Liver (tissue), 8 donors: ENCODE measurements at regions not wholly inside any gene's neighbourhood (a gene's known extent, or its start where the extent isn't known, plus 50 kb on each side); places are given as distances from the start of the nearest gene placed in this dataset.

Experiments
- DNase-seq: peaks from one replicate; pipeline ENCODE4 v3.0.0-alpha.2; 2017; ENCODE audit warnings: low spot score
- H3K27ac ChIP-seq, 2 donors: one replicate each; pipeline ENCODE4 v1.7.0; 2013; ENCODE audit warnings: inconsistent platforms in 2 of 2, low read length in 2 of 2, control low read depth in 1 of 2, low read depth in 1 of 2, mild to moderate bottlenecking in 1 of 2
- H3K27me3 ChIP-seq, 4 donors: one replicate each; pipeline versions ENCODE4 v1.6.1 to v1.7.0; 2013; ENCODE audit warnings: low read length in 3 of 4, inconsistent platforms in 1 of 4, mild to moderate bottlenecking in 1 of 4, moderate library complexity in 1 of 4; ENCODE audit not compliant: control insufficient read depth in 4 of 4, insufficient read depth in 4 of 4
- H3K36me3 ChIP-seq, 4 donors: one replicate each; pipeline versions ENCODE4 v1.6.1 to v1.7.0; 2013; ENCODE audit warnings: low read length in 3 of 4, mild to moderate bottlenecking in 3 of 4, low read depth in 1 of 4, moderate library complexity in 1 of 4; ENCODE audit not compliant: control insufficient read depth in 4 of 4, insufficient read depth in 3 of 4
- H3K4me1 ChIP-seq, 4 donors: one replicate each; pipeline versions ENCODE4 v1.6.1 to v1.7.0; 2013; ENCODE audit warnings: low read length in 3 of 4, mild to moderate bottlenecking in 3 of 4, moderate library complexity in 1 of 4; ENCODE audit not compliant: control insufficient read depth in 4 of 4, insufficient read depth in 4 of 4
- H3K4me3 ChIP-seq, 3 donors: one replicate each; pipeline versions ENCODE4 v1.6.1 to v1.7.0; 2013; ENCODE audit warnings: low read length in 3 of 3, control low read depth in 1 of 3, low read depth in 1 of 3, mild to moderate bottlenecking in 1 of 3
- H3K9ac ChIP-seq, 2 donors: one replicate each; pipeline ENCODE4 v1.7.0; 2013; ENCODE audit warnings: low read length in 2 of 2, mild to moderate bottlenecking in 2 of 2, moderate library complexity in 2 of 2, control low read depth in 1 of 2, low read depth in 1 of 2
- H3K9me3 ChIP-seq, 4 donors: one replicate each; pipeline versions ENCODE4 v1.6.1 to v1.7.0; 2013; ENCODE audit warnings: low read length in 3 of 4; ENCODE audit not compliant: control insufficient read depth in 4 of 4
- EGR1 ChIP-seq, 2 donors: IDR thresholded peaks; 2 replicates each; pipeline ENCODE4 v1.6.1; 2016 to 2018; ENCODE audit warnings: antibody characterized with exemption in 2 of 2, low read depth in 2 of 2
- FOXA1 ChIP-seq: IDR thresholded peaks from 2 replicates; pipeline ENCODE4 v1.6.1; 2016; ENCODE audit warnings: antibody characterized with exemption
- FOXA2 ChIP-seq: IDR thresholded peaks from 2 replicates; pipeline ENCODE4 v1.6.1; 2016; ENCODE audit warnings: antibody characterized with exemption
- GABPA ChIP-seq, 2 donors: IDR thresholded peaks in 1 of 2; conservative IDR thresholded peaks in 1 of 2; 2 replicates each; pipeline ENCODE4 v1.6.1; 2016; ENCODE audit warnings: antibody characterized with exemption in 2 of 2, mild to moderate bottlenecking in 1 of 2, moderate library complexity in 1 of 2
- HNF4G ChIP-seq: IDR thresholded peaks from 2 replicates; pipeline ENCODE4 v1.6.1; 2016; ENCODE audit warnings: antibody characterized with exemption
- JUND ChIP-seq, 2 donors: IDR thresholded peaks; 2 replicates each; pipeline ENCODE4 v1.6.1; 2016; ENCODE audit warnings: antibody characterized with exemption in 2 of 2
- NR2F2 ChIP-seq: IDR thresholded peaks from 2 replicates; pipeline ENCODE4 v1.6.1; 2016; ENCODE audit warnings: antibody characterized with exemption
- RAD21 ChIP-seq, 2 donors: IDR thresholded peaks; 2 replicates each; pipeline ENCODE4 v1.6.1; 2016; ENCODE audit warnings: antibody characterized with exemption in 2 of 2, mild to moderate bottlenecking in 2 of 2
- RXRA ChIP-seq, 2 donors: IDR thresholded peaks; 2 replicates each; pipeline ENCODE4 v1.6.1; 2017 to 2018; ENCODE audit warnings: antibody characterized with exemption in 2 of 2, mild to moderate bottlenecking in 1 of 2
- TAF1 ChIP-seq: conservative IDR thresholded peaks from 2 replicates; pipeline ENCODE4 v1.6.1; 2016; ENCODE audit warnings: antibody characterized with exemption, mild to moderate bottlenecking
- WGBS: extraction: QIAGEN DNeasy Blood & Tissue Kit; methylation state at CpG from one replicate; pipeline ENCODE4 v1.1.7; 2013; 5-methylcytosine and 5-hydroxymethylcytosine counted together
- TF ChIP-seq, protein P1 (sequence below): IDR thresholded peaks from 2 replicates; pipeline ENCODE4 v1.6.1; 2016; ENCODE audit warnings: antibody characterized with exemption
- TF ChIP-seq, protein P2 (sequence below): IDR thresholded peaks from 2 replicates; pipeline ENCODE4 v1.6.1; 2016; ENCODE audit warnings: antibody characterized with exemption
- TF ChIP-seq, protein P3 (sequence below): IDR thresholded peaks from 2 replicates; pipeline ENCODE4 v1.6.1; 2016; ENCODE audit warnings: antibody characterized with exemption, mild to moderate bottlenecking
- TF ChIP-seq, protein P4 (sequence below): fragments of 150-350 bp; IDR thresholded peaks from 2 replicates; pipeline ENCODE4 v1.5.1; 2017; ENCODE audit warnings: improper control_type of control experiment, low read depth, low read length; ENCODE audit not compliant: missing input control
- TF ChIP-seq, protein P5 (sequence below): IDR thresholded peaks from 2 replicates; pipeline ENCODE4 v1.6.1; 2016; ENCODE audit warnings: antibody characterized with exemption
- donor health status: healthy.
- donor health status: healthy.
- donor health status: healthy.
- donor health status: healthy.
- donor health status: healthy.

DNA sequence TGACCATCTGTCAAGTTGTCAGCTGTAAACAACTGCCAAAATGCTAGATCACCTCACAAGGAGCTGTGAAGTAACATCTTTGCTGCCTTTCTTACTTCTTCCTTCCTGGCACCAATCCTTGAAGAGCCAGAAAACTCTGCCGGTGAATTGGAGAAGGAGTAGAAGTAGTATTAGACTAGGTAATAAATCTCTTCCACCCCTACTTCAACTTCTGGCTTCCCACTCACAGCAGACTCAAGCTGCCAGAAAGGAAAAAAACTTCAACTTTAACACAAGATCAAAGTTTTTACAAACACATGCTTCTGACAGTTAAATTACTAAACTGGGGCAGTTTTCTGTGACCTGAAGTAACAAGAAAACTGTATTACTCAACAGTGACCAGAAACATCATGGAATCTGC, 164.7 kb upstream of the SLC7A11 start:
- TF ChIP-seq JUND (IDR thresholded peaks at IDR 0.05) (no peak), TAF1 (no peak), NR2F2 (no peak), FOXA1 (no peak), EGR1 (IDR thresholded peaks at IDR 0.05; ENCODE audit: low read depth in 2 of 2) (no peak)
- TF ChIP-seq, protein P1, sequence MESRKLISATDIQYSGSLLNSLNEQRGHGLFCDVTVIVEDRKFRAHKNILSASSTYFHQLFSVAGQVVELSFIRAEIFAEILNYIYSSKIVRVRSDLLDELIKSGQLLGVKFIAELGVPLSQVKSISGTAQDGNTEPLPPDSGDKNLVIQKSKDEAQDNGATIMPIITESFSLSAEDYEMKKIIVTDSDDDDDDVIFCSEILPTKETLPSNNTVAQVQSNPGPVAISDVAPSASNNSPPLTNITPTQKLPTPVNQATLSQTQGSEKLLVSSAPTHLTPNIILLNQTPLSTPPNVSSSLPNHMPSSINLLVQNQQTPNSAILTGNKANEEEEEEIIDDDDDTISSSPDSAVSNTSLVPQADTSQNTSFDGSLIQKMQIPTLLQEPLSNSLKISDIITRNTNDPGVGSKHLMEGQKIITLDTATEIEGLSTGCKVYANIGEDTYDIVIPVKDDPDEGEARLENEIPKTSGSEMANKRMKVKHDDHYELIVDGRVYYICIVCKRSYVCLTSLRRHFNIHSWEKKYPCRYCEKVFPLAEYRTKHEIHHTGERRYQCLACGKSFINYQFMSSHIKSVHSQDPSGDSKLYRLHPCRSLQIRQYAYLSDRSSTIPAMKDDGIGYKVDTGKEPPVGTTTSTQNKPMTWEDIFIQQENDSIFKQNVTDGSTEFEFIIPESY = no peak
- TF ChIP-seq, protein P2, sequence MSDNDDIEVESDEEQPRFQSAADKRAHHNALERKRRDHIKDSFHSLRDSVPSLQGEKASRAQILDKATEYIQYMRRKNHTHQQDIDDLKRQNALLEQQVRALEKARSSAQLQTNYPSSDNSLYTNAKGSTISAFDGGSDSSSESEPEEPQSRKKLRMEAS = no peak
- TF ChIP-seq, protein P3, sequence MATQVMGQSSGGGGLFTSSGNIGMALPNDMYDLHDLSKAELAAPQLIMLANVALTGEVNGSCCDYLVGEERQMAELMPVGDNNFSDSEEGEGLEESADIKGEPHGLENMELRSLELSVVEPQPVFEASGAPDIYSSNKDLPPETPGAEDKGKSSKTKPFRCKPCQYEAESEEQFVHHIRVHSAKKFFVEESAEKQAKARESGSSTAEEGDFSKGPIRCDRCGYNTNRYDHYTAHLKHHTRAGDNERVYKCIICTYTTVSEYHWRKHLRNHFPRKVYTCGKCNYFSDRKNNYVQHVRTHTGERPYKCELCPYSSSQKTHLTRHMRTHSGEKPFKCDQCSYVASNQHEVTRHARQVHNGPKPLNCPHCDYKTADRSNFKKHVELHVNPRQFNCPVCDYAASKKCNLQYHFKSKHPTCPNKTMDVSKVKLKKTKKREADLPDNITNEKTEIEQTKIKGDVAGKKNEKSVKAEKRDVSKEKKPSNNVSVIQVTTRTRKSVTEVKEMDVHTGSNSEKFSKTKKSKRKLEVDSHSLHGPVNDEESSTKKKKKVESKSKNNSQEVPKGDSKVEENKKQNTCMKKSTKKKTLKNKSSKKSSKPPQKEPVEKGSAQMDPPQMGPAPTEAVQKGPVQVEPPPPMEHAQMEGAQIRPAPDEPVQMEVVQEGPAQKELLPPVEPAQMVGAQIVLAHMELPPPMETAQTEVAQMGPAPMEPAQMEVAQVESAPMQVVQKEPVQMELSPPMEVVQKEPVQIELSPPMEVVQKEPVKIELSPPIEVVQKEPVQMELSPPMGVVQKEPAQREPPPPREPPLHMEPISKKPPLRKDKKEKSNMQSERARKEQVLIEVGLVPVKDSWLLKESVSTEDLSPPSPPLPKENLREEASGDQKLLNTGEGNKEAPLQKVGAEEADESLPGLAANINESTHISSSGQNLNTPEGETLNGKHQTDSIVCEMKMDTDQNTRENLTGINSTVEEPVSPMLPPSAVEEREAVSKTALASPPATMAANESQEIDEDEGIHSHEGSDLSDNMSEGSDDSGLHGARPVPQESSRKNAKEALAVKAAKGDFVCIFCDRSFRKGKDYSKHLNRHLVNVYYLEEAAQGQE = no peak
- H3K4me3 ChIP-seq = no peak overlapping the region
- H3K9me3 ChIP-seq = no peaks in the 10 kb centered on the region
- H3K4me1 ChIP-seq = no peaks in the 10 kb centered on the region
- H3K9ac ChIP-seq = no peak overlapping the region
- H3K27ac ChIP-seq = no peak overlapping the region
- no peaks in the 10 kb centered on the region for H3K27me3 ChIP-seq
- H3K36me3 ChIP-seq = no peaks in the 10 kb centered on the region
- WGBS = 61% methylated on average over 1 of the region's 1 CpG
- no peak for DNase-seq

DNA sequence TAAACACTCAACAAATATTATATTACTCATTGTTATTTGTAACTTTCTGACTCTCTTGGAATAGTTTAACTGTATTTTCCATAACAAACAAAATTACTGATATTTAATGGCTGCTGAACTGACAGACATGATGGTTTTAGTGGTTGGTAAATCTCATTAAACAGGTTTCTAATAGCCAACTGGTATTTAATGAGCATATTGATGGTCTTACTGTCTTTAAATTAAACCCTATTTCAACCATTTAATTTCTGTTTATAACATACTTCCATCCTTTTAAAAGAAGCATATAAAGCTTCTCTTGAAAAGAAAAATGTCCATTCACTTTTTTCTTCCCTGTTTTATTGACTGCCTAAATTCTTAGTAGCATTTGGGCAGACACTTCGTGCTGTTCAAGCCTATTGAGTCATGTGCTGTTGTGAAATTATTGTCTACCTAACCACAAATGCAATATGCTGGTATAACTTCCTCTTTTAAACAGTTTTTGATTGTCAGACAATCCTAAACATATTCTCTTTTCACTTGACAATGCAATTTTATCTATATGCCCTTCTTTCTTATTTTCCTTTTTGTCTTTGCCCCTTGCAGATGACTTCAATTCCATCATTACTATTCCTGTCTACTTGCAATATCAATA, 163.9 kb upstream of the SLC7A11 start:
- Histone ChIP-seq H3K9me3 (no peaks in the 10 kb centered on the region), H3K9ac (no peak overlapping the region), H3K27ac (no peak overlapping the region), H3K36me3 (no peaks in the 10 kb centered on the region), H3K4me3 (no peak overlapping the region), H3K27me3 (no peaks in the 10 kb centered on the region), H3K4me1 (no peaks in the 10 kb centered on the region)
- WGBS = 74% methylated on average over 1 of the region's 1 CpG
- TF ChIP-seq, protein P4, sequence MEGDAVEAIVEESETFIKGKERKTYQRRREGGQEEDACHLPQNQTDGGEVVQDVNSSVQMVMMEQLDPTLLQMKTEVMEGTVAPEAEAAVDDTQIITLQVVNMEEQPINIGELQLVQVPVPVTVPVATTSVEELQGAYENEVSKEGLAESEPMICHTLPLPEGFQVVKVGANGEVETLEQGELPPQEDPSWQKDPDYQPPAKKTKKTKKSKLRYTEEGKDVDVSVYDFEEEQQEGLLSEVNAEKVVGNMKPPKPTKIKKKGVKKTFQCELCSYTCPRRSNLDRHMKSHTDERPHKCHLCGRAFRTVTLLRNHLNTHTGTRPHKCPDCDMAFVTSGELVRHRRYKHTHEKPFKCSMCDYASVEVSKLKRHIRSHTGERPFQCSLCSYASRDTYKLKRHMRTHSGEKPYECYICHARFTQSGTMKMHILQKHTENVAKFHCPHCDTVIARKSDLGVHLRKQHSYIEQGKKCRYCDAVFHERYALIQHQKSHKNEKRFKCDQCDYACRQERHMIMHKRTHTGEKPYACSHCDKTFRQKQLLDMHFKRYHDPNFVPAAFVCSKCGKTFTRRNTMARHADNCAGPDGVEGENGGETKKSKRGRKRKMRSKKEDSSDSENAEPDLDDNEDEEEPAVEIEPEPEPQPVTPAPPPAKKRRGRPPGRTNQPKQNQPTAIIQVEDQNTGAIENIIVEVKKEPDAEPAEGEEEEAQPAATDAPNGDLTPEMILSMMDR = no peak
- TF ChIP-seq FOXA2 = no peak
- no peak for TF ChIP-seq GABPA (IDR thresholded peaks at IDR 0.05 in 1 of 2, conservative IDR thresholded peaks at IDR 0.05 in 1 of 2)
- TF ChIP-seq, protein P2 = no peak
- TF ChIP-seq RAD21 (IDR thresholded peaks at IDR 0.05) = no peak
- TF ChIP-seq EGR1 (IDR thresholded peaks at IDR 0.05; ENCODE audit: low read depth in 2 of 2) = no peak
- no peak for TF ChIP-seq NR2F2
- TF ChIP-seq RXRA (IDR thresholded peaks at IDR 0.05) = no peak
- TF ChIP-seq, protein P5, sequence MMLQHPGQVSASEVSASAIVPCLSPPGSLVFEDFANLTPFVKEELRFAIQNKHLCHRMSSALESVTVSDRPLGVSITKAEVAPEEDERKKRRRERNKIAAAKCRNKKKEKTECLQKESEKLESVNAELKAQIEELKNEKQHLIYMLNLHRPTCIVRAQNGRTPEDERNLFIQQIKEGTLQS = no peak
- TF ChIP-seq, protein P1 = no peak
- no peak for TF ChIP-seq HNF4G
- no peak for TF ChIP-seq JUND (IDR thresholded peaks at IDR 0.05)
- DNase-seq = no peak
